Testis (tissue), 2 donors: ENCODE measurements at regions not wholly inside any gene's neighbourhood (a gene's known extent, or its start where the extent isn't known, plus 50 kb on each side); places are given as distances from the start of the nearest gene placed in this dataset.

Experiments used
- POLR2A ChIP-seq: fragments of 450-650 bp; IDR thresholded peaks from one replicate; pipeline ENCODE4 v1.6.1; 2017; ENCODE audit warnings: antibody characterized with exemption, mild to moderate bottlenecking, moderate library complexity
- TF ChIP-seq, protein P1 (sequence below), 3 experiments: fragments of 450-650 bp in 2 of 3; fragments of 200-600 bp in 1 of 3; sonication (generic) in 1 of 3; IDR thresholded peaks; one replicate each; pipeline ENCODE4 v1.5.1; 2016 to 2019; ENCODE audit warnings: antibody characterized with exemption in 3 of 3, mild to moderate bottlenecking in 2 of 3, moderate library complexity in 1 of 3

DNA sequence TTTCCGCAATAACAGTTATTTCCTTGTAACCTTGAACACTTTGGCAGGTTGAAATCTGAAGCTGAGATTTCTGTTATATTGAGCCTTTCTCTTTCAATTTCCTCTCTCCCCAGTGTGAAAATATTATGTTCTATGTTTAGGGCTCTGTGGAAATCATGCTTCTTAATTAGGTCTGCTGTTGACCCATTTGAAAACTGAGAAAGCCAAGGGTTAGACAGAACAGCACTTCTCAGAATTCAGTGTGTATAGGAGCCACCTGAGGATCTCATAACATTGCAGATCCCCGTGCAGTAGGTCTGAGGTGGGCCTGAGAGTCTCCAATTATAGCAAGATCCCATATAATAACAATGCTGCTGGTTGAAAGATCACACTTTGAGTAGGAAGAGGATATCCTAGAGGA, 230.2 kb upstream of the NT5C1B start:
- TF ChIP-seq, protein P1, sequence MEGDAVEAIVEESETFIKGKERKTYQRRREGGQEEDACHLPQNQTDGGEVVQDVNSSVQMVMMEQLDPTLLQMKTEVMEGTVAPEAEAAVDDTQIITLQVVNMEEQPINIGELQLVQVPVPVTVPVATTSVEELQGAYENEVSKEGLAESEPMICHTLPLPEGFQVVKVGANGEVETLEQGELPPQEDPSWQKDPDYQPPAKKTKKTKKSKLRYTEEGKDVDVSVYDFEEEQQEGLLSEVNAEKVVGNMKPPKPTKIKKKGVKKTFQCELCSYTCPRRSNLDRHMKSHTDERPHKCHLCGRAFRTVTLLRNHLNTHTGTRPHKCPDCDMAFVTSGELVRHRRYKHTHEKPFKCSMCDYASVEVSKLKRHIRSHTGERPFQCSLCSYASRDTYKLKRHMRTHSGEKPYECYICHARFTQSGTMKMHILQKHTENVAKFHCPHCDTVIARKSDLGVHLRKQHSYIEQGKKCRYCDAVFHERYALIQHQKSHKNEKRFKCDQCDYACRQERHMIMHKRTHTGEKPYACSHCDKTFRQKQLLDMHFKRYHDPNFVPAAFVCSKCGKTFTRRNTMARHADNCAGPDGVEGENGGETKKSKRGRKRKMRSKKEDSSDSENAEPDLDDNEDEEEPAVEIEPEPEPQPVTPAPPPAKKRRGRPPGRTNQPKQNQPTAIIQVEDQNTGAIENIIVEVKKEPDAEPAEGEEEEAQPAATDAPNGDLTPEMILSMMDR (IDR thresholded peaks at IDR 0.05), result no peak
- no peak for TF ChIP-seq POLR2A
